Left cardiac atrium (tissue), 4 donors: ENCODE measurements at regions not wholly inside any gene's neighbourhood (a gene's known extent, or its start where the extent isn't known, plus 50 kb on each side); places are given as distances from the start of the nearest gene placed in this dataset.
"Not testable (repeated sequence)": the region's sequence is repeated elsewhere in the genome, so short reads cannot be mapped to it uniquely, and the experiment has no call there.

Experiments
- ATAC-seq, 2 donors: fragments of 200-7000 bp; cut with Tn5 transposase; one replicate each; pipeline ENCODE4 v1.9.1; 2020; ENCODE audit warnings: mild to moderate bottlenecking in 2 of 2, moderate library complexity in 2 of 2
- DNase-seq: peaks from one replicate; pipeline ENCODE4 v3.0.0-alpha.2; 2020
- intact Hi-C, 2 donors: fragments of 100-400 bp; cut with DNase I; formaldehyde crosslinking; loops; one replicate each; pipeline versions ENCODE4 v1.14.1 to v1.15.1; 2022 to 2023
- donor health status: DM: no; HTN: yes; CAD: no.
- donor health status: DM: no; HTN: yes; CAD: no; lungs with severe emphysema.
- donor health status: DM: yes; HTN: yes; CAD: no.
- donor health status: Dilated cardiomyopathy.

GRCh38 chr4:175271010-175271630 lies 353.0 kb downstream of the ADAM29 start:
- ATAC-seq: no peak
- intact Hi-C loops: no loop called here

GRCh38 chr4:175273995-175274753 lies 356.0 kb downstream of the ADAM29 start:
- ATAC-seq: no peak
- DNase-seq: no peak
- intact Hi-C loops: no loop called here

More at GRCh38 chr4:175271010-175271630, 353.0 kb downstream of the ADAM29 start:
- DNase-seq: no peak

- DNase-seq (no peak), ATAC-seq (no peak)
- intact Hi-C loops: no loop called here
Measured at GRCh38 chr4:175277816-175278215, 359.7 kb downstream of the ADAM29 start.

GRCh38 chr4:175280153-175280552 lies 362.0 kb downstream of the ADAM29 start:
- no peak for ATAC-seq
- no peak for DNase-seq
- intact Hi-C loops: no loop called here

- intact Hi-C loops: no loop called here
- ATAC-seq (no peak), DNase-seq (no peak)
Measured at GRCh38 chr4:175281894-175282293, 363.7 kb downstream of the ADAM29 start.

GRCh38 chr4:175282407-175282806 lies 364.2 kb downstream of the ADAM29 start:
- no peak for DNase-seq
- intact Hi-C loops: no loop called here
- ATAC-seq: no peak

GRCh38 chr4:175290401-175290800 lies 372.2 kb downstream of the ADAM29 start:
- DNase-seq (no peak), ATAC-seq (no peak)
- intact Hi-C loops: no loop called here

GRCh38 chr4:175297965-175298565 lies 379.9 kb downstream of the ADAM29 start:
- ATAC-seq: no peak
- no peak for DNase-seq
- intact Hi-C loops: no loop called here

- DNase-seq (no peak), ATAC-seq (no peak)
- intact Hi-C loops: no loop called here
Measured at GRCh38 chr4:175306436-175306835, 388.3 kb downstream of the ADAM29 start.

- intact Hi-C loops: no loop called here
- no peak for DNase-seq
- no peak for ATAC-seq
Measured at GRCh38 chr4:175307326-175307725, 389.2 kb downstream of the ADAM29 start.

GRCh38 chr4:175308236-175308635 lies 390.1 kb downstream of the ADAM29 start:
- intact Hi-C loops: no loop called here
- no peak for ATAC-seq
- no peak for DNase-seq

GRCh38 chr4:175309041-175309440 lies 390.9 kb downstream of the ADAM29 start:
- DNase-seq: no peak
- no peak for ATAC-seq
- intact Hi-C loops: no loop called here

GRCh38 chr4:175325230-175325629 lies 407.1 kb downstream of the ADAM29 start:
- intact Hi-C loops: no loop called here
- DNase-seq: no peak
- ATAC-seq: no peak

- intact Hi-C loops: no loop called here
- no peak for DNase-seq
- ATAC-seq: no peak
Measured at GRCh38 chr4:175326796-175327195, 408.6 kb downstream of the ADAM29 start.

- intact Hi-C loops: no loop called here
- ATAC-seq: no peak
Measured at GRCh38 chr4:175330236-175330635, 412.1 kb downstream of the ADAM29 start.

GRCh38 chr4:175330652-175331051 lies 412.5 kb downstream of the ADAM29 start:
- DNase-seq (no peak), ATAC-seq (no peak)
- intact Hi-C loops: no loop called here

More at GRCh38 chr4:175330236-175330635, 412.1 kb downstream of the ADAM29 start:
- no peak for DNase-seq

- DNase-seq: no peak
- no peak for ATAC-seq
- intact Hi-C loops: no loop called here
Measured at GRCh38 chr4:175335331-175335730, 417.2 kb downstream of the ADAM29 start.

GRCh38 chr4:175336570-175336969 lies 418.4 kb downstream of the ADAM29 start:
- DNase-seq, intact Hi-C loops, ATAC-seq: not testable (repeated sequence)

- peak; percentile 67 to 70 for ATAC-seq
- intact Hi-C loops: no loop called here
Measured at GRCh38 chr4:175339100-175339707, 421.0 kb downstream of the ADAM29 start.

GRCh38 chr4:175341203-175341755 lies 423.1 kb downstream of the ADAM29 start:
- no peak for DNase-seq
- intact Hi-C loops: no loop called here
- ATAC-seq: no peak

More at GRCh38 chr4:175339100-175339707, 421.0 kb downstream of the ADAM29 start:
- no peak for DNase-seq
